GM23338 (cell line): ENCODE measurements at regions not wholly inside any gene's neighbourhood (a gene's known extent, or its start where the extent isn't known, plus 50 kb on each side); places are given as distances from the start of the nearest gene placed in this dataset.

ENCODE experiments used
- CREB1 ChIP-seq: fragments of 250-450 bp; sonication (Bioruptor Pico); IDR thresholded peaks from 2 replicates; pipeline ENCODE4 v1.5.0; 2020; ENCODE audit warnings: low read depth, mild to moderate bottlenecking, moderate library complexity
- EZH2phosphoT487 ChIP-seq: fragments of 200-600 bp; sonication (generic); IDR thresholded peaks from one replicate; pipeline ENCODE4 v1.8.1; 2018; ENCODE audit warnings: antibody characterized with exemption; ENCODE audit not compliant: unreplicated experiment
- JUNB ChIP-seq: IDR thresholded peaks from one replicate; pipeline ENCODE4 v1.6.1; 2016; ENCODE audit warnings: antibody characterized with exemption; ENCODE audit not compliant: unreplicated experiment
- NANOG ChIP-seq: IDR thresholded peaks from 2 replicates; pipeline ENCODE4 v1.6.1; 2016; ENCODE audit warnings: antibody characterized with exemption, borderline replicate concordance
- POLR2AphosphoS5 ChIP-seq: IDR thresholded peaks from 2 replicates; pipeline ENCODE4 v1.6.1; 2016; ENCODE audit warnings: antibody characterized with exemption, low read depth
- REST ChIP-seq: IDR thresholded peaks from one replicate; pipeline ENCODE4 v1.6.1; 2018; ENCODE audit warnings: antibody characterized with exemption; ENCODE audit not compliant: unreplicated experiment
- STAT1 ChIP-seq: IDR thresholded peaks from one replicate; pipeline ENCODE4 v1.6.1; 2016; ENCODE audit warnings: antibody characterized with exemption; ENCODE audit not compliant: unreplicated experiment
- ZNF331 ChIP-seq: fragments of 250-450 bp; sonication (Bioruptor Pico); IDR thresholded peaks from 2 replicates; pipeline ENCODE4 v1.5.0; 2020; ENCODE audit warnings: low read depth, mild to moderate bottlenecking, moderate library complexity
- ZNF462 ChIP-seq: fragments of 250-450 bp; sonication (Bioruptor Pico); IDR thresholded peaks from 2 replicates; pipeline ENCODE4 v1.5.0; 2020; ENCODE audit warnings: mild to moderate bottlenecking, moderate library complexity

- TF ChIP-seq ZNF462 (CRISPR knock-in tag) (no peak), POLR2AphosphoS5 (no peak), REST (no peak), NANOG (no peak), EZH2phosphoT487 (no peak), ZNF331 (no peak), CREB1 (no peak), JUNB (no peak), STAT1 (no peak)
These were observed 1183.9 kb downstream of the RPA4 start (continued) for GRCh38 chrX:98067611-98068010.
